Activated naive CD4-positive, alpha-beta T cell treated with anti-CD3 and anti-CD28 coated beads for 36 hours (primary cell): ENCODE measurements at regions not wholly inside any gene's neighbourhood (a gene's known extent, or its start where the extent isn't known, plus 50 kb on each side); places are given as distances from the start of the nearest gene placed in this dataset.

Experiments used
- CTCF ChIA-PET: fragments of 350-600 bp; sonication (Branson Sonifier 250); formaldehyde crosslinking; loops from one replicate; lab custom pipeline; 2021; ENCODE audit warnings: antibody characterized with exemption; lab: Charles Lee
- DNase-seq: peaks from one replicate; pipeline ENCODE4 v3.0.0-alpha.2; 2020
- H3K27ac Mint-ChIP-seq: one replicate; pipeline ENCODE4 v1.8.0; 2021; ENCODE audit warnings: mild to moderate bottlenecking, mixed read lengths
- H3K27me3 Mint-ChIP-seq: one replicate; pipeline ENCODE4 v1.8.0; 2021; ENCODE audit warnings: low read depth, mixed read lengths
- H3K36me3 Mint-ChIP-seq: one replicate; pipeline ENCODE4 v1.8.0; 2021; ENCODE audit warnings: low read depth, mixed read lengths
- H3K4me1 Mint-ChIP-seq: one replicate; pipeline ENCODE4 v1.8.0; 2021; ENCODE audit warnings: low read depth, mixed read lengths
- H3K4me3 Mint-ChIP-seq: one replicate; pipeline ENCODE4 v1.8.0; 2021; ENCODE audit warnings: mild to moderate bottlenecking, moderate library complexity, mixed read lengths
- H3K9me3 Mint-ChIP-seq: one replicate; pipeline ENCODE4 v1.8.0; 2021; ENCODE audit warnings: mixed read lengths
- intact Hi-C: fragments of 100-400 bp; cut with micrococcal nuclease; formaldehyde crosslinking; loops from one replicate; pipeline ENCODE4 v1.15.1; 2023

- DNase-seq = no peak
- Mint-ChIP-seq H3K36me3 (no peaks in the 10 kb centered on the region), H3K27me3 (no peaks in the 10 kb centered on the region), H3K4me3 (no peak overlapping the region), H3K4me1 (no peaks in the 10 kb centered on the region), H3K27ac (no peak overlapping the region), H3K9me3 (no peaks in the 10 kb centered on the region)
- intact Hi-C loops = no loop called here
- CTCF ChIA-PET = no interaction called here
Observed at GRCh38 chr5:120367896-120368634, 96.0 kb upstream of the PRR16 start.

- no peaks in the 10 kb centered on the region for H3K36me3 Mint-ChIP-seq
- CTCF ChIA-PET = no interaction called here
- no peak overlapping the region for H3K4me3 Mint-ChIP-seq
- H3K27ac Mint-ChIP-seq = no peak overlapping the region
- H3K4me1 Mint-ChIP-seq = no peaks in the 10 kb centered on the region
- intact Hi-C loops = no loop called here
- no peaks in the 10 kb centered on the region for H3K27me3 Mint-ChIP-seq
- no peak for DNase-seq
- H3K9me3 Mint-ChIP-seq = no peaks in the 10 kb centered on the region
Observed at GRCh38 chr5:120368923-120369715, 95.0 kb upstream of the PRR16 start.

- no peak overlapping the region for H3K27ac Mint-ChIP-seq
- no peaks in the 10 kb centered on the region for H3K4me1 Mint-ChIP-seq
- no peak overlapping the region for H3K4me3 Mint-ChIP-seq
- DNase-seq = no peak
- intact Hi-C loops = no loop called here
- H3K27me3 Mint-ChIP-seq = no peaks in the 10 kb centered on the region
- no peaks in the 10 kb centered on the region for H3K9me3 Mint-ChIP-seq
- CTCF ChIA-PET = no interaction called here
- no peaks in the 10 kb centered on the region for H3K36me3 Mint-ChIP-seq
Observed at GRCh38 chr5:120372899-120373298, 91.2 kb upstream of the PRR16 start.

- Mint-ChIP-seq H3K4me1 (no peaks in the 10 kb centered on the region), H3K27ac (no peak overlapping the region), H3K9me3 (peaks cover 12% of the 10 kb centered on the region), H3K27me3 (no peaks in the 10 kb centered on the region), H3K36me3 (no peaks in the 10 kb centered on the region), H3K4me3 (no peak overlapping the region)
- no peak for DNase-seq
- CTCF ChIA-PET = no interaction called here
- intact Hi-C loops = no loop called here
Observed at GRCh38 chr5:120375248-120375647, 88.9 kb upstream of the PRR16 start.

- no peaks in the 10 kb centered on the region for H3K27me3 Mint-ChIP-seq
- no peak for DNase-seq
- no peaks in the 10 kb centered on the region for H3K36me3 Mint-ChIP-seq
- intact Hi-C loops = no loop called here
- no peaks in the 10 kb centered on the region for H3K4me1 Mint-ChIP-seq
- no peak overlapping the region for H3K27ac Mint-ChIP-seq
- H3K9me3 Mint-ChIP-seq = peaks cover 16% of the 10 kb centered on the region
- H3K4me3 Mint-ChIP-seq = no peak overlapping the region
- CTCF ChIA-PET = no interaction called here
Observed at GRCh38 chr5:120380644-120381043, 83.5 kb upstream of the PRR16 start.

- Mint-ChIP-seq H3K4me3 (no peak overlapping the region), H3K4me1 (no peaks in the 10 kb centered on the region), H3K27me3 (no peaks in the 10 kb centered on the region), H3K9me3 (peaks cover 16% of the 10 kb centered on the region), H3K27ac (no peak overlapping the region), H3K36me3 (no peaks in the 10 kb centered on the region)
- CTCF ChIA-PET = no interaction called here
- intact Hi-C loops = no loop called here
- DNase-seq = no peak
Observed at GRCh38 chr5:120382833-120383232, 81.3 kb upstream of the PRR16 start.

- CTCF ChIA-PET = no interaction called here
- intact Hi-C loops = no loop called here
- H3K9me3 Mint-ChIP-seq = no peaks in the 10 kb centered on the region
- H3K4me3 Mint-ChIP-seq = no peak overlapping the region
- peaks cover 5% of the 10 kb centered on the region for H3K4me1 Mint-ChIP-seq
- no peak for DNase-seq
- no peak overlapping the region for H3K27ac Mint-ChIP-seq
- H3K36me3 Mint-ChIP-seq = no peaks in the 10 kb centered on the region
- no peaks in the 10 kb centered on the region for H3K27me3 Mint-ChIP-seq
Observed at GRCh38 chr5:120386981-120387380, 77.1 kb upstream of the PRR16 start.

- CTCF ChIA-PET = no interaction called here
- no peak for DNase-seq
- intact Hi-C loops = no loop called here
- Mint-ChIP-seq H3K9me3 (no peaks in the 10 kb centered on the region), H3K27me3 (no peaks in the 10 kb centered on the region), H3K36me3 (no peaks in the 10 kb centered on the region), H3K27ac (no peak overlapping the region), H3K4me1 (peaks cover 5% of the 10 kb centered on the region), H3K4me3 (no peak overlapping the region)
Observed at GRCh38 chr5:120388016-120388781, 75.9 kb upstream of the PRR16 start.

GRCh38 chr5:120394259-120394658 is 69.8 kb upstream of the PRR16 start:
- no peak for DNase-seq
- no peak overlapping the region for H3K27ac Mint-ChIP-seq
- no peaks in the 10 kb centered on the region for H3K27me3 Mint-ChIP-seq
- no peaks in the 10 kb centered on the region for H3K9me3 Mint-ChIP-seq
- H3K4me1 Mint-ChIP-seq = no peaks in the 10 kb centered on the region
- no peaks in the 10 kb centered on the region for H3K36me3 Mint-ChIP-seq
- CTCF ChIA-PET = no interaction called here
- no peak overlapping the region for H3K4me3 Mint-ChIP-seq
- intact Hi-C loops = no loop called here

- no peak for DNase-seq
- intact Hi-C loops = no loop called here
- Mint-ChIP-seq H3K4me3 (no peak overlapping the region), H3K4me1 (no peaks in the 10 kb centered on the region), H3K27ac (no peak overlapping the region), H3K36me3 (no peaks in the 10 kb centered on the region), H3K27me3 (no peaks in the 10 kb centered on the region), H3K9me3 (no peaks in the 10 kb centered on the region)
- CTCF ChIA-PET = no interaction called here
Observed at GRCh38 chr5:120396186-120396585, 67.9 kb upstream of the PRR16 start.

GRCh38 chr5:120400356-120400755 is 63.7 kb upstream of the PRR16 start:
- no peak overlapping the region for H3K27ac Mint-ChIP-seq
- intact Hi-C loops = no loop called here
- no peak overlapping the region for H3K4me3 Mint-ChIP-seq
- no peaks in the 10 kb centered on the region for H3K4me1 Mint-ChIP-seq
- no peaks in the 10 kb centered on the region for H3K36me3 Mint-ChIP-seq
- H3K27me3 Mint-ChIP-seq = no peaks in the 10 kb centered on the region
- CTCF ChIA-PET = no interaction called here
- no peak for DNase-seq
- no peaks in the 10 kb centered on the region for H3K9me3 Mint-ChIP-seq

GRCh38 chr5:120402606-120403005 is 61.5 kb upstream of the PRR16 start:
- DNase-seq = no peak
- no peak overlapping the region for H3K27ac Mint-ChIP-seq
- intact Hi-C loops = no loop called here
- no peak overlapping the region for H3K4me3 Mint-ChIP-seq
- no peaks in the 10 kb centered on the region for H3K4me1 Mint-ChIP-seq
- CTCF ChIA-PET = no interaction called here
- peaks cover under 1% of the 10 kb centered on the region for H3K9me3 Mint-ChIP-seq
- H3K36me3 Mint-ChIP-seq = no peaks in the 10 kb centered on the region
- no peaks in the 10 kb centered on the region for H3K27me3 Mint-ChIP-seq
